Left lung (tissue), 4 donors: ENCODE measurements at regions not wholly inside any gene's neighbourhood (a gene's known extent, or its start where the extent isn't known, plus 50 kb on each side); places are given as distances from the start of the nearest gene placed in this dataset.

Experiments used
- ATAC-seq: fragments of 200-7000 bp; cut with Tn5 transposase; one replicate; pipeline ENCODE4 v1.9.1; 2020; ENCODE audit warnings: moderate library complexity
- DNase-seq, 4 donors: peaks; one replicate each; pipeline ENCODE4 v3.0.0-alpha.2; 2013 to 2020
- H3K27ac ChIP-seq, 2 donors: fragments of 200-600 bp; sonication (generic) in 1 of 2; one replicate each; pipeline versions ENCODE4 v1.5.0 to v1.8.0; 2020 to 2021
- H3K27me3 ChIP-seq, 2 donors: fragments of 200-600 bp; sonication (generic) in 1 of 2; one replicate each; pipeline versions ENCODE4 v1.5.0 to v1.8.0; 2020 to 2021
- H3K36me3 ChIP-seq, 2 donors: fragments of 200-600 bp; sonication (generic) in 1 of 2; one replicate each; pipeline versions ENCODE4 v1.5.0 to v1.8.0; 2020 to 2021
- H3K4me1 ChIP-seq, 2 donors: fragments of 200-600 bp; one replicate each; pipeline ENCODE4 v1.8.0; 2021
- H3K4me3 ChIP-seq, 2 donors: fragments of 200-600 bp; sonication (generic) in 1 of 2; one replicate each; pipeline versions ENCODE4 v1.5.0 to v1.8.0; 2020 to 2021; ENCODE audit warnings: mild to moderate bottlenecking in 1 of 2
- H3K9me3 ChIP-seq, 2 donors: fragments of 200-600 bp; sonication (generic) in 1 of 2; one replicate each; pipeline versions ENCODE4 v1.5.0 to v1.8.0; 2020 to 2021
- intact Hi-C, 2 donors: fragments of 100-400 bp; cut with DNase I; formaldehyde crosslinking; loops; one replicate each; pipeline versions ENCODE4 v1.11.2 to v1.14.2; 2022
- TF ChIP-seq, protein P1 (sequence below), 2 donors: fragments of 200-600 bp; sonication (generic) in 1 of 2; IDR thresholded peaks; one replicate each; pipeline versions ENCODE4 v1.5.0 to v1.8.0; 2021; ENCODE audit warnings: antibody characterized with exemption in 2 of 2
- donor health status: DM: no; HTN: yes; CAD: no.
- donor health status: DM: no; HTN: no; CAD: no.

DNA sequence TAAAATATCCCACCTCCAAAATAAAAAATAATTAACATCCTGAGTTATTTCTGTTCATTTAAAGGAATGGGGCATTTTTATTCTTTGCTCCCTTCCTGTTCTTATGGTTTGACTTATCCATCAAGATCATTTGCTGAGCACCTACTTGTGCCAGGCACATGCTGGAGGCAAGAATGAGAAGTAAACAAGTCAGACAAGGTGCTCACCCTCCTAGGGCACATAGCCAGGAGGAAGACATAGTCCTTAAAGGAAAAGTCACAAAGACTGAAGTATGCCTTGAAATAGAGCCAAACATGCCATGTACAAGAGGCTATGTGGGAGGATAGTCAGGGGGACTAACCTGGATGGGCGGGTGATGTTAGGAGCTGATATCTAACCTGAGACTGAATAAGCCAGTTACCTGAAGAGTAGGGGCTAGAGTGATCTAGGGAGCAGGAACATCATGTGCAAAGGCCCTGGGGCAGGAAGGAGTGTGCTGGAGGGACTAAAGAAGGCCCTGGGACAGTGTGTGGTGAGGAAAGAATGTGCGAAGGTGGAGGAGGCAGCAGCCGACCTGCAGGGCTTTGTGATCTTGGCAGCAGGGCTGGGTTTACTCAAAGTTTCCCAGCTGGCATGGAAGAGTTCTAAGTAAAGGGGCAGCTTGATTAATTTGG, 233.5 kb downstream of the MATN1 start:
- H3K36me3 ChIP-seq = no peaks in the 10 kb centered on the region
- ATAC-seq (no peak), DNase-seq (no peak)
- H3K4me3 ChIP-seq = no peak overlapping the region
- no peaks in the 10 kb centered on the region for H3K4me1 ChIP-seq
- H3K27ac ChIP-seq = no peak overlapping the region
- no peaks in the 10 kb centered on the region for H3K9me3 ChIP-seq
- TF ChIP-seq, protein P1, sequence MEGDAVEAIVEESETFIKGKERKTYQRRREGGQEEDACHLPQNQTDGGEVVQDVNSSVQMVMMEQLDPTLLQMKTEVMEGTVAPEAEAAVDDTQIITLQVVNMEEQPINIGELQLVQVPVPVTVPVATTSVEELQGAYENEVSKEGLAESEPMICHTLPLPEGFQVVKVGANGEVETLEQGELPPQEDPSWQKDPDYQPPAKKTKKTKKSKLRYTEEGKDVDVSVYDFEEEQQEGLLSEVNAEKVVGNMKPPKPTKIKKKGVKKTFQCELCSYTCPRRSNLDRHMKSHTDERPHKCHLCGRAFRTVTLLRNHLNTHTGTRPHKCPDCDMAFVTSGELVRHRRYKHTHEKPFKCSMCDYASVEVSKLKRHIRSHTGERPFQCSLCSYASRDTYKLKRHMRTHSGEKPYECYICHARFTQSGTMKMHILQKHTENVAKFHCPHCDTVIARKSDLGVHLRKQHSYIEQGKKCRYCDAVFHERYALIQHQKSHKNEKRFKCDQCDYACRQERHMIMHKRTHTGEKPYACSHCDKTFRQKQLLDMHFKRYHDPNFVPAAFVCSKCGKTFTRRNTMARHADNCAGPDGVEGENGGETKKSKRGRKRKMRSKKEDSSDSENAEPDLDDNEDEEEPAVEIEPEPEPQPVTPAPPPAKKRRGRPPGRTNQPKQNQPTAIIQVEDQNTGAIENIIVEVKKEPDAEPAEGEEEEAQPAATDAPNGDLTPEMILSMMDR (IDR thresholded peaks at IDR 0.05) = no peak
- peaks cover 0 to 15% of the 10 kb centered on the region in 2 donors for H3K27me3 ChIP-seq
- intact Hi-C loops = no loop called here

- no peaks in the 10 kb centered on the region for H3K36me3 ChIP-seq
- no peak overlapping the region for H3K27ac ChIP-seq
- intact Hi-C loops = no loop called here
- DNase-seq (no peak), ATAC-seq (no peak)
- H3K9me3 ChIP-seq = peaks cover 0 to 5% of the 10 kb centered on the region in 2 donors
- H3K4me1 ChIP-seq = no peaks in the 10 kb centered on the region
- H3K27me3 ChIP-seq = peaks cover 0 to 23% of the 10 kb centered on the region in 2 donors
- no peak overlapping the region for H3K4me3 ChIP-seq
- TF ChIP-seq, protein P1 (IDR thresholded peaks at IDR 0.05) = no peak
Measured at GRCh38 chr1:30488324-30488913, 235.0 kb downstream of the MATN1 start.

DNA sequence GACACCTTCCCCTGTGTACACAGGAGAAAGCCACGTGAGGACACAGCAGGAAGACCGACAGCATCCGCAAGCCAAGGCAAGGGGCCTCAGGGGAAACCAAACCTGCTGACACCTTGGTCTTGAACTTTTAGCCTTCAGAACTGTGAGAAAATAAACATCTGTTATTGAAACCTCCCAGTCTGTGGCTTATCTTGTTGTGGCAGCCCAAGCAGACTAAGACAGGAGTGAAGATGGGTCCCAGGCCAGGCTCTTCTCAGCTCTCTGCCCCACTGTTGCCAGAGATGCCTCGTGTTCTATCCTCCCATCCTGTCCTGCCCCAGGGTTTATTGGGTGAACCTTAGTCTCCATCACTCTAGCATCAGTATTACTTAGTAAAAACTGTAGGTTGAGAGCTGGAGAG, 236.3 kb downstream of the MATN1 start:
- Histone ChIP-seq H3K27ac (no peak overlapping the region), H3K27me3 (peaks cover 0 to 24% of the 10 kb centered on the region in 2 donors), H3K4me1 (no peaks in the 10 kb centered on the region), H3K9me3 (peaks cover 0 to 18% of the 10 kb centered on the region in 2 donors), H3K36me3 (no peaks in the 10 kb centered on the region), H3K4me3 (no peak overlapping the region)
- no peak for ATAC-seq
- TF ChIP-seq, protein P1 (IDR thresholded peaks at IDR 0.05) = no peak
- no peak for DNase-seq
- intact Hi-C loops = no loop called here

- intact Hi-C loops = no loop called here
- Histone ChIP-seq H3K36me3 (no peaks in the 10 kb centered on the region), H3K27me3 (peaks cover 0 to 29% of the 10 kb centered on the region in 2 donors), H3K4me3 (no peak overlapping the region), H3K27ac (no peak overlapping the region), H3K4me1 (no peaks in the 10 kb centered on the region), H3K9me3 (peaks cover 0 to 34% of the 10 kb centered on the region in 2 donors)
- TF ChIP-seq, protein P1 (IDR thresholded peaks at IDR 0.05) = no peak
- ATAC-seq = no peak
- no peak for DNase-seq
Measured at GRCh38 chr1:30485072-30485471, 238.3 kb downstream of the MATN1 start.

DNA sequence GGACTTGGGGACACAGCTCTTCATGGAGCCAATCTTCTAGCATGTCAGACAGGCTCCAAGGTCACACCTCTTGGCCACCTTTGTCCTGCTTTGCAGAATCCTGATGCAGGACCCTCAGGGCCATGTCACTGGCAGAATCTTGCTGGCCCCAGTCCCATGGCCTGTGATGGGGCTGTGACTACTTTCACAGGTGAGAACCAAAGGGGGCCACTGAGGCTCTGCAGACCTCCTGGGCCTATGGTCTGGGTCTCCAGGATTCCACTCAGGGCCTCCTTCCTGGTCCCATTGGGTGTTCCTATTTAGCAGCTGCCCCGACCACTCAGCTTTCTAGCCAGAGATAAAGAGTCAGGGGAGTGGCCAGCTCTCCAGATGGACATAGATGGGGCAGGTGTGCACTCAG, 238.7 kb downstream of the MATN1 start:
- Histone ChIP-seq H3K27me3 (peaks cover 0 to 32% of the 10 kb centered on the region in 2 donors), H3K4me3 (no peak overlapping the region), H3K4me1 (no peaks in the 10 kb centered on the region), H3K9me3 (peaks cover 0 to 34% of the 10 kb centered on the region in 2 donors), H3K36me3 (no peaks in the 10 kb centered on the region), H3K27ac (no peak overlapping the region)
- TF ChIP-seq, protein P1 (IDR thresholded peaks at IDR 0.05) = no peak
- DNase-seq (no peak), ATAC-seq (no peak)
- intact Hi-C loops = no loop called here
